SK-N-SH (cell line): ENCODE measurements at regions not wholly inside any gene's neighbourhood (a gene's known extent, or its start where the extent isn't known, plus 50 kb on each side); places are given as distances from the start of the nearest gene placed in this dataset.

Source experiments
- CTCF ChIA-PET: fragments of 300-600, 350-600 bp; formaldehyde crosslinking; extraction: SDS; loops from one replicate; lab custom pipeline; 2021; lab: Yijun Ruan, JAX
- POLR2A ChIA-PET: fragments of 350-600 bp; sonication (Branson Sonifier 250); formaldehyde crosslinking; extraction: SDS; loops from one replicate; lab custom pipeline; 2020; ENCODE audit warnings: antibody characterized with exemption, inconsistent platforms; lab: Yijun Ruan, JAX
- DNase-seq: peaks from one replicate; pipeline ENCODE4 v3.0.0; 2012
- H2AFZ ChIP-seq: fragments of 200-600 bp; sonication (generic); 2 replicates; pipeline ENCODE4 v1.8.1; 2016; ENCODE audit warnings: antibody characterized with exemption, mild to moderate bottlenecking, low read depth
- H3F3A ChIP-seq: fragments of 200-600 bp; sonication (generic); replicated peaks from 2 replicates; pipeline ENCODE3; 2016; ENCODE audit warnings: antibody characterized with exemption, mild to moderate bottlenecking; ENCODE audit not compliant: insufficient read depth
- H3K27ac ChIP-seq, 2 experiments: fragments of 200-500 bp in 1 of 2; fragments of 200-600 bp in 1 of 2; sonication (Bioruptor generic) in 1 of 2; sonication (generic), shearing (Covaris generic) in 1 of 2; 2 replicates each; pipeline versions ENCODE4 v1.5.1 to v1.6.1; 2014 to 2016; ENCODE audit warnings: low read depth in 2 of 2, inconsistent platforms in 1 of 2, low read length in 1 of 2, mild to moderate bottlenecking in 1 of 2, mixed read lengths in 1 of 2
- H3K27me3 ChIP-seq: fragments of 200-600 bp; sonication (generic), shearing (Covaris generic); 2 replicates; pipeline ENCODE4 v1.6.1; 2016; ENCODE audit warnings: mixed run types; ENCODE audit not compliant: insufficient read depth
- H3K36me3 ChIP-seq, 2 experiments: fragments of 200-500 bp in 1 of 2; fragments of 200-600 bp in 1 of 2; sonication (Bioruptor generic) in 1 of 2; sonication (generic) in 1 of 2; replicated peaks in 1 of 2; 2 replicates each; pipeline versions ENCODE3 to v1.5.1; 2014 to 2016; ENCODE audit warnings: low read length in 1 of 2, mild to moderate bottlenecking in 1 of 2; ENCODE audit not compliant: insufficient read depth in 2 of 2, control insufficient read depth in 1 of 2
- H3K4me1 ChIP-seq, 2 experiments: fragments of 200-500 bp in 1 of 2; fragments of 200-600 bp in 1 of 2; sonication (Bioruptor generic) in 1 of 2; sonication (generic), shearing (Covaris generic) in 1 of 2; 2 replicates each; pipeline versions ENCODE4 v1.5.1 to v1.6.1; 2014 to 2016; ENCODE audit warnings: low read depth in 1 of 2, low read length in 1 of 2, mixed run types in 1 of 2; ENCODE audit not compliant: insufficient read depth in 2 of 2, control insufficient read depth in 1 of 2
- H3K4me2 ChIP-seq: fragments of 200-600 bp; sonication (generic), shearing (Covaris generic); 2 replicates; pipeline ENCODE4 v1.6.1; 2017; ENCODE audit warnings: mixed run types
- H3K4me3 ChIP-seq, 2 experiments: fragments of 200-500 bp in 1 of 2; fragments of 200-600 bp in 1 of 2; sonication (Bioruptor generic) in 1 of 2; sonication (generic), shearing (Covaris generic) in 1 of 2; 2 replicates each; pipeline versions ENCODE4 v1.5.1 to v1.8.1; 2014 to 2016; ENCODE audit warnings: low read depth in 2 of 2, inconsistent platforms in 1 of 2, low read length in 1 of 2, mild to moderate bottlenecking in 1 of 2, mixed read lengths in 1 of 2, moderate library complexity in 1 of 2
- H3K79me2 ChIP-seq: fragments of 200-600 bp; sonication (generic); 2 replicates; pipeline ENCODE4 v1.8.1; 2017; ENCODE audit warnings: mild to moderate bottlenecking; ENCODE audit not compliant: insufficient read depth
- H3K9ac ChIP-seq: fragments of 200-600 bp; sonication (generic); 2 replicates; pipeline ENCODE4 v1.6.1; 2017; ENCODE audit warnings: mixed run types
- H3K9me2 ChIP-seq: fragments of 200-600 bp; sonication (generic); 2 replicates; pipeline ENCODE4 v1.6.1; 2017; ENCODE audit warnings: mixed run types
- H3K9me3 ChIP-seq: fragments of 200-600 bp; sonication (generic); 2 replicates; pipeline ENCODE4 v1.6.1; 2017; ENCODE audit warnings: mixed run types, mild to moderate bottlenecking, moderate library complexity
- H4K20me1 ChIP-seq: fragments of 200-600 bp; sonication (generic); 2 replicates; pipeline ENCODE4 v1.6.1; 2017; ENCODE audit warnings: mild to moderate bottlenecking, mixed run types; ENCODE audit not compliant: insufficient read depth
- CHD2 ChIP-seq: fragments of 150-350 bp; IDR thresholded peaks from 2 replicates; pipeline ENCODE4 v1.6.1; 2018; ENCODE audit warnings: low read length; ENCODE audit not compliant: partially characterized antibody
- EP300 ChIP-seq, 2 experiments: IDR thresholded peaks; 2 replicates each; pipeline versions ENCODE4 v1.4.0 to v1.6.1; 2012; ENCODE audit warnings: borderline replicate concordance in 1 of 2, low read depth in 1 of 2, low read length in 1 of 2
- EZH2phosphoT487 ChIP-seq: fragments of 200-600 bp; sonication (generic); IDR thresholded peaks from 2 replicates; pipeline ENCODE4 v1.6.1; 2017; ENCODE audit warnings: low read depth, mixed run types, mild to moderate bottlenecking, antibody characterized with exemption, moderate library complexity, borderline replicate concordance
- FOSL2 ChIP-seq: IDR thresholded peaks from 2 replicates; pipeline ENCODE4 v1.4.0; 2012; ENCODE audit warnings: low read depth, mild to moderate bottlenecking, moderate library complexity, borderline replicate concordance
- FOXJ3 ChIP-seq: sonication (generic); formaldehyde crosslinking; IDR thresholded peaks from 2 replicates; pipeline ENCODE4 v1.5.1; 2020; ENCODE audit warnings: mild to moderate bottlenecking, missing genetic modification reagents
- GABPA ChIP-seq: IDR thresholded peaks from 2 replicates; pipeline ENCODE4 v1.4.0; 2012; ENCODE audit warnings: low read depth, mild to moderate bottlenecking
- GATA2 ChIP-seq: sonication (generic); formaldehyde crosslinking; IDR thresholded peaks from 2 replicates; pipeline ENCODE4 v1.5.0; 2020; ENCODE audit warnings: mild to moderate bottlenecking, missing genetic modification reagents
- JUND ChIP-seq: IDR thresholded peaks from 2 replicates; pipeline ENCODE4 v1.4.0; 2012
- NFIC ChIP-seq: IDR thresholded peaks from 2 replicates; pipeline ENCODE4 v1.4.0; 2012; ENCODE audit warnings: borderline replicate concordance
- NRF1 ChIP-seq: IDR thresholded peaks from 2 replicates; pipeline ENCODE4 v1.6.1; 2012; ENCODE audit warnings: low read depth, mild to moderate bottlenecking, low read length
- POLR2AphosphoS5 ChIP-seq: IDR thresholded peaks from 2 replicates; pipeline ENCODE4 v1.6.1; 2012; ENCODE audit warnings: low read depth, low read length
- RCOR1 ChIP-seq: fragments of 150-350 bp; IDR thresholded peaks from 2 replicates; pipeline ENCODE4 v1.6.1; 2017; ENCODE audit warnings: antibody characterized with exemption, low read length
- RFX5 ChIP-seq: IDR thresholded peaks from 2 replicates; pipeline ENCODE4 v1.6.1; 2012; ENCODE audit warnings: mild to moderate bottlenecking, improper control_type of control experiment, low read length
- RXRA ChIP-seq: IDR thresholded peaks from 2 replicates; pipeline ENCODE4 v1.4.0; 2012; ENCODE audit warnings: low read depth, mild to moderate bottlenecking, borderline replicate concordance
- SIN3A ChIP-seq: IDR thresholded peaks from 2 replicates; pipeline ENCODE4 v1.6.1; 2012; ENCODE audit warnings: low read depth, mild to moderate bottlenecking, low read length, moderate library complexity, borderline replicate concordance
- SMC3 ChIP-seq: IDR thresholded peaks from 2 replicates; pipeline ENCODE4 v1.6.1; 2012; ENCODE audit warnings: low read depth, low read length, improper control_type of control experiment
- TAF1 ChIP-seq: IDR thresholded peaks from 2 replicates; pipeline ENCODE4 v1.6.1; 2012; ENCODE audit warnings: low read depth, mild to moderate bottlenecking, low read length, moderate library complexity, borderline replicate concordance
- TCF12 ChIP-seq: IDR thresholded peaks from 2 replicates; pipeline ENCODE4 v1.4.0; 2012
- USF2 ChIP-seq: fragments of 150-350 bp; IDR thresholded peaks from 2 replicates; pipeline ENCODE4 v1.6.1; 2017; ENCODE audit warnings: antibody characterized with exemption, low read length, low read depth, borderline replicate concordance
- YY1 ChIP-seq: IDR thresholded peaks from 2 replicates; pipeline ENCODE4 v1.4.0; 2012; ENCODE audit warnings: low read depth, mild to moderate bottlenecking
- WGBS: methylation state at CpG from one replicate; pipeline ENCODE4 v1.1.6; 2017; ENCODE audit warnings: low lambda C conversion rate; 5-methylcytosine and 5-hydroxymethylcytosine counted together
- TF ChIP-seq, protein P1 (sequence below): fragments of 200-600 bp; sonication (generic); IDR thresholded peaks from 2 replicates; pipeline ENCODE4 v1.6.1; 2017; ENCODE audit warnings: antibody characterized with exemption, mild to moderate bottlenecking, moderate library complexity

- DNase-seq: no peak
- Histone ChIP-seq H3K27ac (no peak overlapping the region), H3K79me2 (no peaks in the 10 kb centered on the region), H3K9me2 (no peaks in the 10 kb centered on the region), H2AFZ (0 out of 2 replicates have a peak overlapping the region, but pooled peaks have one; percentile 16), H3K4me3 (no peak overlapping the region), H3K36me3 (no peaks in the 10 kb centered on the region), H3F3A (no peaks in the 10 kb centered on the region), H3K4me2 (no peak overlapping the region)
- POLR2A ChIA-PET: no interaction called here
- TF ChIP-seq EZH2phosphoT487 (no peak), FOXJ3 (CRISPR knock-in tag) (no peak), TAF1 (no peak), JUND (no peak), POLR2AphosphoS5 (no peak), FOSL2 (no peak), TCF12 (no peak), NFIC (no peak), RFX5 (no peak), YY1 (no peak), CHD2 (no peak), GATA2 (CRISPR knock-in tag) (no peak), RXRA (no peak), EP300 (IDR thresholded peaks at IDR 0.05; ENCODE audit: borderline replicate concordance in 1 of 2, low read depth in 1 of 2, low read length in 1 of 2) (no peak), RCOR1 (no peak), NRF1 (no peak), GABPA (no peak), SIN3A (no peak), SMC3 (no peak)
- TF ChIP-seq, protein P1, sequence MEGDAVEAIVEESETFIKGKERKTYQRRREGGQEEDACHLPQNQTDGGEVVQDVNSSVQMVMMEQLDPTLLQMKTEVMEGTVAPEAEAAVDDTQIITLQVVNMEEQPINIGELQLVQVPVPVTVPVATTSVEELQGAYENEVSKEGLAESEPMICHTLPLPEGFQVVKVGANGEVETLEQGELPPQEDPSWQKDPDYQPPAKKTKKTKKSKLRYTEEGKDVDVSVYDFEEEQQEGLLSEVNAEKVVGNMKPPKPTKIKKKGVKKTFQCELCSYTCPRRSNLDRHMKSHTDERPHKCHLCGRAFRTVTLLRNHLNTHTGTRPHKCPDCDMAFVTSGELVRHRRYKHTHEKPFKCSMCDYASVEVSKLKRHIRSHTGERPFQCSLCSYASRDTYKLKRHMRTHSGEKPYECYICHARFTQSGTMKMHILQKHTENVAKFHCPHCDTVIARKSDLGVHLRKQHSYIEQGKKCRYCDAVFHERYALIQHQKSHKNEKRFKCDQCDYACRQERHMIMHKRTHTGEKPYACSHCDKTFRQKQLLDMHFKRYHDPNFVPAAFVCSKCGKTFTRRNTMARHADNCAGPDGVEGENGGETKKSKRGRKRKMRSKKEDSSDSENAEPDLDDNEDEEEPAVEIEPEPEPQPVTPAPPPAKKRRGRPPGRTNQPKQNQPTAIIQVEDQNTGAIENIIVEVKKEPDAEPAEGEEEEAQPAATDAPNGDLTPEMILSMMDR: no peak
- TF ChIP-seq, all 33 proteins: peak for 0
- Histone ChIP-seq H4K20me1 (no peaks in the 10 kb centered on the region), H3K9me3 (no peaks in the 10 kb centered on the region), H3K4me1 (no peaks in the 10 kb centered on the region), H3K27me3 (no peaks in the 10 kb centered on the region), H3K9ac (no peak overlapping the region)
- CTCF ChIA-PET: no interaction called here
These were observed 181.1 kb upstream of the STXBP5 start for GRCh38 chr6:147023148-147023547.

- DNase-seq: no peak
- 68% methylated on average over 3 of the region's 3 CpGs for WGBS
- Histone ChIP-seq H4K20me1 (no peaks in the 10 kb centered on the region), H3K27ac (no peak overlapping the region), H3K79me2 (no peaks in the 10 kb centered on the region), H3K9ac (no peak overlapping the region), H2AFZ (0 out of 2 replicates have a peak overlapping the region, but pooled peaks have one; percentile 16), H3K4me2 (no peak overlapping the region), H3F3A (no peaks in the 10 kb centered on the region), H3K36me3 (no peaks in the 10 kb centered on the region), H3K4me1 (no peaks in the 10 kb centered on the region), H3K9me3 (no peaks in the 10 kb centered on the region), H3K9me2 (no peaks in the 10 kb centered on the region), H3K27me3 (no peaks in the 10 kb centered on the region), H3K4me3 (no peak overlapping the region)
- POLR2A ChIA-PET: no interaction called here
- CTCF ChIA-PET: no interaction called here
- TF ChIP-seq FOSL2 (no peak), USF2 (no peak), SIN3A (no peak), TCF12 (no peak), EP300 (IDR thresholded peaks at IDR 0.05; ENCODE audit: borderline replicate concordance in 1 of 2, low read depth in 1 of 2, low read length in 1 of 2) (no peak), CHD2 (no peak), RCOR1 (no peak), NRF1 (no peak)
These were observed 180.6 kb upstream of the STXBP5 start for GRCh38 chr6:147023581-147023980.
